DND-41 (cell line): ENCODE measurements at regions not wholly inside any gene's neighbourhood (a gene's known extent, or its start where the extent isn't known, plus 50 kb on each side); places are given as distances from the start of the nearest gene placed in this dataset.

Source experiments
- ATAC-seq: fragments of 200-7000 bp; cut with Tn5 transposase; 3 replicates; pipeline ENCODE4 v1.9.1; 2021; ENCODE audit warnings: low read depth; ENCODE audit not compliant: insufficient read depth
- DNase-seq: peaks from one replicate; pipeline ENCODE4 v3.0.0-alpha.2; 2020
- H2AFZ ChIP-seq: 2 replicates; pipeline ENCODE4 v1.6.0; 2012; ENCODE audit warnings: low read depth, low read length
- H3K27ac ChIP-seq: 2 replicates; pipeline ENCODE4 v1.5.1; 2012; ENCODE audit warnings: low read length, inconsistent platforms
- H3K27me3 ChIP-seq: fragments of 200-600 bp; sonication (generic); 2 replicates; pipeline ENCODE4 v1.6.0; 2012; ENCODE audit warnings: low read length, mild to moderate bottlenecking, inconsistent platforms; ENCODE audit not compliant: insufficient read depth, poor library complexity
- H3K36me3 ChIP-seq: 2 replicates; pipeline ENCODE4 v1.5.1; 2012; ENCODE audit warnings: low read length, inconsistent platforms; ENCODE audit not compliant: insufficient read depth
- H3K4me1 ChIP-seq: 2 replicates; pipeline ENCODE4 v1.5.1; 2012; ENCODE audit warnings: mild to moderate bottlenecking, low read length; ENCODE audit not compliant: insufficient read depth
- H3K4me2 ChIP-seq: 2 replicates; pipeline ENCODE4 v1.6.0; 2012; ENCODE audit warnings: mild to moderate bottlenecking, moderate library complexity, low read length, inconsistent platforms; ENCODE audit not compliant: insufficient read depth
- H3K4me3 ChIP-seq, 2 experiments: fragments of 200-600 bp in 1 of 2; shearing (Covaris generic) in 1 of 2; 2 replicates each; pipeline ENCODE4 v1.5.1; 2012 to 2016; ENCODE audit warnings: inconsistent platforms in 2 of 2, low read length in 2 of 2, mild to moderate bottlenecking in 2 of 2, low read depth in 1 of 2, moderate library complexity in 1 of 2
- H3K79me2 ChIP-seq: 2 replicates; pipeline ENCODE4 v1.6.0; 2012; ENCODE audit warnings: low read length, inconsistent platforms; ENCODE audit not compliant: insufficient read depth
- H3K9ac ChIP-seq: 2 replicates; pipeline ENCODE4 v1.6.0; 2012; ENCODE audit warnings: low read depth, mild to moderate bottlenecking, inconsistent platforms, low read length, moderate library complexity
- H3K9me3 ChIP-seq: 2 replicates; pipeline ENCODE4 v1.5.1; 2012; ENCODE audit warnings: low read length, moderate library complexity, mild to moderate bottlenecking, inconsistent platforms; ENCODE audit not compliant: insufficient read depth, severe bottlenecking
- H4K20me1 ChIP-seq: 2 replicates; pipeline ENCODE4 v1.6.0; 2012; ENCODE audit warnings: low read length; ENCODE audit not compliant: insufficient read depth
- CTCF ChIP-seq: IDR thresholded peaks from 2 replicates; pipeline ENCODE4 v1.5.1; 2012; ENCODE audit warnings: borderline replicate concordance, low read length, moderate library complexity, mild to moderate bottlenecking; ENCODE audit not compliant: poor library complexity, severe bottlenecking; ENCODE audit errors: extremely low read depth
- EZH2 ChIP-seq: IDR thresholded peaks from 3 replicates; pipeline ENCODE4 v1.6.1; 2012; ENCODE audit warnings: borderline replicate concordance, low read depth, mild to moderate bottlenecking, moderate library complexity, low read length, inconsistent platforms; ENCODE audit not compliant: severe bottlenecking

- no peak overlapping the region for H3K4me3 ChIP-seq
- no peaks in the 10 kb centered on the region for H3K27me3 ChIP-seq
- ATAC-seq (no peak), DNase-seq (no peak)
- H4K20me1 ChIP-seq, result no peaks in the 10 kb centered on the region
- H2AFZ ChIP-seq, result no peak overlapping the region
- no peak overlapping the region for H3K27ac ChIP-seq
- TF ChIP-seq CTCF (no peak), EZH2 (no peak)
- H3K4me1 ChIP-seq, result no peaks in the 10 kb centered on the region
- H3K4me2 ChIP-seq, result no peak overlapping the region
- H3K36me3 ChIP-seq, result no peaks in the 10 kb centered on the region
- H3K79me2 ChIP-seq, result no peaks in the 10 kb centered on the region
- H3K9ac ChIP-seq, result no peak overlapping the region
- no peaks in the 10 kb centered on the region for H3K9me3 ChIP-seq
Measured at GRCh38 chr7:47149208-47149839, 432.6 kb downstream of the TNS3 start.

- Histone ChIP-seq H3K4me1 (no peaks in the 10 kb centered on the region), H3K9me3 (no peaks in the 10 kb centered on the region), H2AFZ (no peak overlapping the region), H4K20me1 (no peaks in the 10 kb centered on the region), H3K4me2 (no peak overlapping the region), H3K9ac (no peak overlapping the region), H3K27me3 (no peaks in the 10 kb centered on the region), H3K36me3 (no peaks in the 10 kb centered on the region), H3K79me2 (no peaks in the 10 kb centered on the region), H3K4me3 (no peak overlapping the region), H3K27ac (no peak overlapping the region)
- no peak for ATAC-seq
- no peak for DNase-seq
- TF ChIP-seq EZH2 (no peak), CTCF (no peak)
Measured at GRCh38 chr7:47148536-47149207, 433.2 kb downstream of the TNS3 start.

GRCh38 chr7:47147213-47147631 lies 434.7 kb downstream of the TNS3 start:
- Histone ChIP-seq H3K4me2 (no peak overlapping the region), H3K4me1 (no peaks in the 10 kb centered on the region), H2AFZ (no peak overlapping the region)

More at GRCh38 chr7:47147213-47147631, 434.7 kb downstream of the TNS3 start:
- H3K27ac ChIP-seq, result no peak overlapping the region
- no peaks in the 10 kb centered on the region for H4K20me1 ChIP-seq
- H3K79me2 ChIP-seq, result no peaks in the 10 kb centered on the region
- no peak overlapping the region for H3K4me3 ChIP-seq
- H3K27me3 ChIP-seq, result no peaks in the 10 kb centered on the region
- no peak for ATAC-seq
- no peak for DNase-seq
- no peaks in the 10 kb centered on the region for H3K36me3 ChIP-seq
- H3K9me3 ChIP-seq, result no peaks in the 10 kb centered on the region
- H3K9ac ChIP-seq, result no peak overlapping the region
- TF ChIP-seq EZH2 (no peak), CTCF (no peak)
